HCT116 (cell line): ENCODE measurements at regions not wholly inside any gene's neighbourhood (a gene's known extent, or its start where the extent isn't known, plus 50 kb on each side); places are given as distances from the start of the nearest gene placed in this dataset.
"Not testable (repeated sequence)": the region's sequence is repeated elsewhere in the genome, so short reads cannot be mapped to it uniquely, and the experiment has no call there.

Experiments used
- ATAC-seq: fragments of 200-7000 bp; cut with Tn5 transposase; 2 replicates; pipeline ENCODE4 v1.9.1; 2020; ENCODE audit warnings: mild to moderate bottlenecking, moderate library complexity
- BruUV-seq: library from RNA; stranded (reverse); fragments of 400-500 nt; replicated peaks from 2 replicates; lab custom pipeline; 2021; lab: Mats Ljungman, UMichigan
- CTCF ChIA-PET: fragments of 300-600 bp; sonication (Branson Sonifier 250); formaldehyde crosslinking; loops from one replicate; lab custom pipeline; 2021; ENCODE audit warnings: antibody characterized with exemption; lab: Charles Lee
- POLR2A ChIA-PET: fragments of 300-600, 350-600 bp; sonication (Branson Sonifier 250); formaldehyde crosslinking; loops from one replicate; lab custom pipeline; 2021; ENCODE audit warnings: antibody characterized with exemption; lab: Charles Lee
- RAD21 ChIA-PET, 2 experiments: fragments of 300-600 bp; sonication (Branson Sonifier 250); formaldehyde crosslinking; loops; one replicate each; lab custom pipeline; 2023; ENCODE audit warnings: low total read pairs in 2 of 2; ENCODE audit not compliant: uncharacterized antibody in 2 of 2, unreplicated experiment in 2 of 2, low non-redundant PET in 1 of 2; lab: Charles Lee
- DNase-seq: peaks from one replicate; pipeline ENCODE4 v3.0.0-alpha.2; 2010; ENCODE audit warnings: low read depth, low spot score
- H2AFZ ChIP-seq: fragments of 200-600 bp; shearing (Covaris generic), sonication (generic); 2 replicates; pipeline ENCODE4 v1.6.1; 2017; ENCODE audit warnings: low read depth, mixed run types, mixed read lengths, antibody characterized with exemption, low read length; ENCODE audit not compliant: poor library complexity, severe bottlenecking
- H3K27ac ChIP-seq: 2 replicates; pipeline ENCODE4 v1.5.1; 2012; ENCODE audit warnings: low read depth, low read length
- H3K27me3 ChIP-seq: fragments of 200-600 bp; sonication (generic); 2 replicates; pipeline ENCODE4 v1.6.1; 2016; ENCODE audit warnings: mixed run types, low read length, mixed read lengths; ENCODE audit not compliant: insufficient read depth
- H3K36me3 ChIP-seq, 2 experiments: fragments of 200-500 bp in 1 of 2; fragments of 200-600 bp in 1 of 2; sonication (Bioruptor generic) in 1 of 2; sonication (generic) in 1 of 2; 2 replicates each; pipeline versions ENCODE4 v1.5.1 to v1.6.1; 2014 to 2016; ENCODE audit warnings: low read length in 2 of 2, inconsistent platforms in 1 of 2, mixed read lengths in 1 of 2, mixed run types in 1 of 2; ENCODE audit not compliant: insufficient read depth in 2 of 2, control insufficient read depth in 1 of 2
- H3K4me1 ChIP-seq, 2 experiments: fragments of 200-600 bp in 1 of 2; sonication (generic) in 1 of 2; 2 replicates each; pipeline versions ENCODE4 v1.5.1 to v1.6.1; 2012 to 2017; ENCODE audit warnings: low read length in 2 of 2, inconsistent platforms in 1 of 2, mild to moderate bottlenecking in 1 of 2, mixed read lengths in 1 of 2, mixed run types in 1 of 2, moderate library complexity in 1 of 2; ENCODE audit not compliant: insufficient read depth in 2 of 2, control insufficient read depth in 1 of 2
- H3K4me2 ChIP-seq: fragments of 200-600 bp; sonication (generic); 2 replicates; pipeline ENCODE4 v1.6.1; 2017; ENCODE audit warnings: mixed run types, low read length, mixed read lengths
- H3K4me3 ChIP-seq, 2 experiments: fragments of 200-600 bp in 1 of 2; sonication (generic) in 1 of 2; replicated peaks in 1 of 2; 2 replicates each; pipeline ENCODE4 v1.5.1; 2011 to 2016; ENCODE audit warnings: low read length in 2 of 2, control low read depth in 1 of 2, low read depth in 1 of 2, mild to moderate bottlenecking in 1 of 2, mixed read lengths in 1 of 2, mixed run types in 1 of 2
- H3K79me2 ChIP-seq: fragments of 200-600 bp; sonication (generic); 2 replicates; pipeline ENCODE4 v1.6.1; 2017; ENCODE audit warnings: mild to moderate bottlenecking, mixed run types, low read length, moderate library complexity, mixed read lengths; ENCODE audit not compliant: insufficient read depth
- H3K9ac ChIP-seq: fragments of 200-600 bp; sonication (generic); 2 replicates; pipeline ENCODE4 v1.6.1; 2016; ENCODE audit warnings: low read length, mixed read lengths
- H3K9me2 ChIP-seq: fragments of 200-600 bp; sonication (generic), shearing (Covaris generic); 2 replicates; pipeline ENCODE4 v1.6.1; 2017; ENCODE audit warnings: mixed run types, mild to moderate bottlenecking, moderate library complexity; ENCODE audit not compliant: insufficient read depth
- H3K9me3 ChIP-seq, 2 experiments: fragments of 200-500 bp in 1 of 2; fragments of 200-600 bp in 1 of 2; sonication (Bioruptor generic) in 1 of 2; sonication (generic) in 1 of 2; 2 replicates each; pipeline ENCODE4 v1.6.1; 2014 to 2017; ENCODE audit warnings: low read length in 2 of 2, mixed read lengths in 2 of 2, inconsistent platforms in 1 of 2, low read depth in 1 of 2, mild to moderate bottlenecking in 1 of 2, mixed run types in 1 of 2, moderate library complexity in 1 of 2; ENCODE audit not compliant: control insufficient read depth in 1 of 2, insufficient read depth in 1 of 2
- H4K20me1 ChIP-seq: fragments of 200-600 bp; sonication (generic), shearing (Covaris generic); 2 replicates; pipeline ENCODE4 v1.6.1; 2017; ENCODE audit warnings: mixed run types, mild to moderate bottlenecking, moderate library complexity; ENCODE audit not compliant: insufficient read depth
- intact Hi-C: fragments of 100-400 bp; cut with micrococcal nuclease; formaldehyde crosslinking; loops from 2 replicates; pipeline ENCODE4 v1.10.0; 2022

GRCh38 chr1:146284760-146285159 is 55.9 kb upstream of the NOTCH2NLA start:
- intact Hi-C loops, BruUV-seq, H3K9me2 ChIP-seq, H3K79me2 ChIP-seq, ATAC-seq, H3K4me3 ChIP-seq, H3K9me3 ChIP-seq, H3K27ac ChIP-seq, H4K20me1 ChIP-seq, H3K4me1 ChIP-seq, H3K9ac ChIP-seq, POLR2A ChIA-PET, H3K27me3 ChIP-seq, H3K36me3 ChIP-seq, DNase-seq, CTCF ChIA-PET, H2AFZ ChIP-seq, H3K4me2 ChIP-seq, RAD21 ChIA-PET: not testable (repeated sequence)

GRCh38 chr1:146283527-146283880 is 54.7 kb upstream of the NOTCH2NLA start:
- H3K9me2 ChIP-seq, H3K9me3 ChIP-seq, H3K36me3 ChIP-seq, DNase-seq, H3K9ac ChIP-seq, POLR2A ChIA-PET, RAD21 ChIA-PET, BruUV-seq, ATAC-seq, H3K4me1 ChIP-seq, H3K79me2 ChIP-seq, CTCF ChIA-PET, H3K4me2 ChIP-seq, H2AFZ ChIP-seq, H3K4me3 ChIP-seq, intact Hi-C loops, H3K27ac ChIP-seq, H3K27me3 ChIP-seq, H4K20me1 ChIP-seq: not testable (repeated sequence)

DNA sequence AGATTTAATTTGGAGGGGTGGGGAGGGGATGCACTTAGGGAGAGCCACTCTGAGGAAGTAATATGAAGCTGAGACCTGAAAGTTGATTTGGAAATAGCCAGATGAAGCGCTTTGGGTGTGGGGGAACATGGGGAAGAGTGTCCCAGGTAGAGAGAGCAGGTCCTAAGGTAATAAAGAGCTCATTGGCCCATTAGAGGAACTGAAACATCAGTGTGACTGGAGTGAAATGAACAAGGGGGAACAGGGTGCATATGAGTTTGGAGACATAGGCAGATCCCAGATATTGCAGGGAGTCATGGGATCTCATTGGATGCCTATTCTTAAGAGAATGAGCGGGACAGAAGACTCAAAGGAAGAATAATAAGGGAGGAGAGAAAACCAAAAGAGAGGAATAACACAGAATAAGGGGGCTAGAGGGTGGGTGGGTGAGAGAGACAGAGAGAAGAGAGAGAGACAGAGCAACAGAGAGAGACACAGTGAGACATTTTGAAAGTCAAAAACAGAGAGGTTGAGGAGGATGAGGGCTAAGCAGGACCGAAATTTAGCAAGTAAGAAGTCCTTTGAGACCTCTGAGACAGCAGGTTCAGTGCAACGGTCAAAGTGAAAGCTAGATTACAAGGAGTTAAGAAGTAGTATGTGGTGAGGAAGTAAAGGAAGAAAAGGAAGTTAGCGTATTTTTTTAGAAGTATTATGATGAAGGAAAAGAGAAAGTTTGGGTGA is 54.1 kb upstream of the NOTCH2NLA start:
- ATAC-seq, H3K9me3 ChIP-seq, H3K4me3 ChIP-seq, H3K27me3 ChIP-seq, CTCF ChIA-PET, H2AFZ ChIP-seq, H3K36me3 ChIP-seq, POLR2A ChIA-PET, BruUV-seq, RAD21 ChIA-PET, intact Hi-C loops, H3K9ac ChIP-seq, DNase-seq, H3K9me2 ChIP-seq, H3K27ac ChIP-seq, H3K4me2 ChIP-seq, H3K79me2 ChIP-seq, H4K20me1 ChIP-seq, H3K4me1 ChIP-seq: not testable (repeated sequence)

DNA sequence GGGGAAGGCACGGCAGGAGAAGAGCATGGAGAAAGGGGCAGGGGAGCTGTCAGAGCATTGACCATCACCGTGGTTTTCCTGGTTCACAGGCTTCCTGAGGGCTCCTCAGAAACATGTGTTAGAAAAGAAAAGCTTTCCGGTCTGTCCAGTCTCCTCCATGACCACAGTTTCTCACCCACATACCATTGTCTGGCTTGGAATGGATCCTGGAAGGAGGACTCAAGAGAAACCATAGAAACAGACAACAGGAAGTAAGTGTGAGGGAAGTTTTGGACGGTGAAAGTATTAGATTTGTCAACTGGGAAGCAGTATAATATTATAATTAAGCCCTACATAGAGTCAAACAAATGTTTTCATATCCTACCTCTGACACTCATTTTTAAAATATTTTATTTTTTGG is 52.7 kb upstream of the NOTCH2NLA start:
- H3K4me1 ChIP-seq, H3K9ac ChIP-seq, H3K27ac ChIP-seq, H3K9me2 ChIP-seq, H4K20me1 ChIP-seq, POLR2A ChIA-PET, BruUV-seq, H3K27me3 ChIP-seq, H3K4me2 ChIP-seq, ATAC-seq, DNase-seq, H3K36me3 ChIP-seq, H3K4me3 ChIP-seq, H3K79me2 ChIP-seq, H2AFZ ChIP-seq, H3K9me3 ChIP-seq, RAD21 ChIA-PET, intact Hi-C loops, CTCF ChIA-PET: not testable (repeated sequence)
